Pancreas (tissue), 10 donors: ENCODE measurements at regions not wholly inside any gene's neighbourhood (a gene's known extent, or its start where the extent isn't known, plus 50 kb on each side); places are given as distances from the start of the nearest gene placed in this dataset.

Experiments used
- ATAC-seq, 4 donors: fragments of 200-7000 bp; cut with Tn5 transposase; one replicate each; pipeline versions ENCODE4 v1.8.0 to v1.9.1; 2020; ENCODE audit warnings: mild to moderate bottlenecking in 4 of 4, moderate library complexity in 4 of 4
- DNase-seq, 6 donors: peaks; one replicate each; pipeline ENCODE4 v3.0.0-alpha.2; 2020
- FAIRE-seq: peaks from 2 replicates; lab custom pipeline; 2012; peaks lifted over from hg19 to GRCh38; lab: Jason Lieb, UNC
- H3K27ac ChIP-seq, 4 donors: fragments of 200-600 bp; sonication (generic); 1 replicate in 3 of 4; 2 replicates in 1 of 4; pipeline versions ENCODE4 v1.5.0 to v1.8.0; 2020
- H3K27me3 ChIP-seq, 4 donors: fragments of 200-600 bp; one replicate each; pipeline ENCODE4 v1.8.0; 2021
- H3K36me3 ChIP-seq, 3 donors: fragments of 200-600 bp; sonication (generic) in 1 of 3; one replicate each; pipeline versions ENCODE4 v1.5.0 to v1.8.0; 2020 to 2021
- H3K4me1 ChIP-seq, 3 donors: fragments of 200-600 bp; one replicate each; pipeline ENCODE4 v1.8.0; 2021
- H3K4me3 ChIP-seq, 4 donors: fragments of 200-600 bp; sonication (generic) in 2 of 4; one replicate each; pipeline versions ENCODE4 v1.5.0 to v1.8.0; 2020 to 2021
- H3K9me3 ChIP-seq, 4 donors: fragments of 200-600 bp; one replicate each; pipeline ENCODE4 v1.8.0; 2021
- WGBS, 2 donors: extraction: QIAGEN DNeasy Blood & Tissue Kit; methylation state at CpG; one replicate each; pipeline ENCODE4 v1.1.7; 2013; 5-methylcytosine and 5-hydroxymethylcytosine counted together
- intact Hi-C, 3 donors: fragments of 100-400 bp; cut with DNase I; formaldehyde crosslinking; loops; one replicate each; pipeline versions ENCODE4 v1.11.1 to v1.14.2; 2022
- TF ChIP-seq, protein P1 (sequence below), 4 donors: fragments of 200-600 bp; sonication (generic) in 3 of 4; IDR thresholded peaks; one replicate each; pipeline versions ENCODE4 v1.5.0 to v1.8.0; 2021; ENCODE audit warnings: antibody characterized with exemption in 4 of 4
- donor health status: healthy with polysubstance abuse.
- donor health status: DM: no; HTN: no; CAD: no; lungs with moderate emphysema.
- donor health status: DM: no; HTN: no; CAD: no.
- donor health status: control.
- donor health status: control.
- donor health status: Bipolar disorder and iron deficiency.
- donor health status: DM: yes; HTN: yes; CAD: no.
- donor health status: DM: no; HTN: no; CAD: no.
- donor health status: DM: no; HTN: no; CAD: no.
- donor health status: DM: yes; HTN: yes; CAD: no.

DNA sequence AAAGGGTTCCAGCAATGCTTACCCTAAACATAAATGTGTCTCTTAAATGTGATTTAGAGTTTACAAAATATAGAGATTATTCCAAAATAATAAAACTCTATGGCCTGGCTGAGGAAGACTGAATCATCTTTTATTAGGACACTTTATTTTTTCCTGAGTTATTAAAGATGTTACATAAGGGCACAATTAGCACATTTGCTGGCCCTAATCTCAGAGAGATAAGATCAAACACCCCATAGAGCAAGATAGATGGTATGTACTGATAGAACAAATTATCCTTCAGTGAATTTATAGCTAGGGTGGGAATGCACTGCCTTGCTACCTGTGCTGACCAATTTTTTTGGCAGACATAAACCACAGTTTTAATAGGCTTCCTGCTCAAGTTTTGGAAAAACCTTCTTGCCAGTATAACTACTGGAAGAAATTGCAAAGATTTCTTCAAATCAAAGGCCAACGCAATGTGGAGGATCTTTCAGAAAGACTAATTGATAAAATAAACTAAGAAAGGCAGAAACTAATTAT is 367.1 kb upstream of the MPDZ start:
- DNase-seq (no peak), FAIRE-seq (no peak), ATAC-seq (no peak)
- intact Hi-C loops: no loop called here
- H3K9me3 ChIP-seq: no peaks in the 10 kb centered on the region
- no peaks in the 10 kb centered on the region for H3K4me1 ChIP-seq
- no peaks in the 10 kb centered on the region for H3K27me3 ChIP-seq
- H3K36me3 ChIP-seq: no peaks in the 10 kb centered on the region
- TF ChIP-seq, protein P1, sequence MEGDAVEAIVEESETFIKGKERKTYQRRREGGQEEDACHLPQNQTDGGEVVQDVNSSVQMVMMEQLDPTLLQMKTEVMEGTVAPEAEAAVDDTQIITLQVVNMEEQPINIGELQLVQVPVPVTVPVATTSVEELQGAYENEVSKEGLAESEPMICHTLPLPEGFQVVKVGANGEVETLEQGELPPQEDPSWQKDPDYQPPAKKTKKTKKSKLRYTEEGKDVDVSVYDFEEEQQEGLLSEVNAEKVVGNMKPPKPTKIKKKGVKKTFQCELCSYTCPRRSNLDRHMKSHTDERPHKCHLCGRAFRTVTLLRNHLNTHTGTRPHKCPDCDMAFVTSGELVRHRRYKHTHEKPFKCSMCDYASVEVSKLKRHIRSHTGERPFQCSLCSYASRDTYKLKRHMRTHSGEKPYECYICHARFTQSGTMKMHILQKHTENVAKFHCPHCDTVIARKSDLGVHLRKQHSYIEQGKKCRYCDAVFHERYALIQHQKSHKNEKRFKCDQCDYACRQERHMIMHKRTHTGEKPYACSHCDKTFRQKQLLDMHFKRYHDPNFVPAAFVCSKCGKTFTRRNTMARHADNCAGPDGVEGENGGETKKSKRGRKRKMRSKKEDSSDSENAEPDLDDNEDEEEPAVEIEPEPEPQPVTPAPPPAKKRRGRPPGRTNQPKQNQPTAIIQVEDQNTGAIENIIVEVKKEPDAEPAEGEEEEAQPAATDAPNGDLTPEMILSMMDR (IDR thresholded peaks at IDR 0.05): no peak
- H3K27ac ChIP-seq: no peak overlapping the region
- no peak overlapping the region for H3K4me3 ChIP-seq
- WGBS, 2 donors: 84% methylated on average over 1 of the region's 1 CpG

DNA sequence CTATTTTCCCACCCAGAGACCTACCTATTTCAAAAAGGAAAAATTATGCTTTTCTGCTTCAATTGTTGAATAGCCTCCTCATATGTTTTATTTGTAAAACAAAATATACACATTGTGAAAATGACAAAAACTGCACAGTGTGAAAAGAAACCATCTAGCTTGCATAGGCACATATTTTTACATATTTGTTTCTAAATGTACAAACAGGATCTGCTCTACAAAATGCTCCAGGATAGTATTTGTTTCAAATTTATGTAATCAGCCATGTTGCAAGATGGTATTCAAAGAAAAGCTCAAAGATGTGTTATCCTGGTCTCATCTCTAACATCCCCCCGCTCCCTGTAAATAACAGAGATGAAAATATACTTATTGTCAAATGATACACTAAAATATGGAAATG is 366.1 kb upstream of the MPDZ start:
- no peaks in the 10 kb centered on the region for H3K36me3 ChIP-seq
- no peaks in the 10 kb centered on the region for H3K4me1 ChIP-seq
- H3K4me3 ChIP-seq: no peak overlapping the region
- no peak for DNase-seq
- ATAC-seq: no peak
- no peak overlapping the region for H3K27ac ChIP-seq
- TF ChIP-seq, protein P1 (IDR thresholded peaks at IDR 0.05): no peak
- WGBS, 2 donors: 93 to 96% methylated on average over 1 of the region's 1 CpG
- no peaks in the 10 kb centered on the region for H3K27me3 ChIP-seq
- intact Hi-C loops: no loop called here
- no peaks in the 10 kb centered on the region for H3K9me3 ChIP-seq
- FAIRE-seq: no peak

- no peak for FAIRE-seq
- ATAC-seq: no peak
- Histone ChIP-seq H3K27me3 (no peaks in the 10 kb centered on the region), H3K9me3 (no peaks in the 10 kb centered on the region), H3K36me3 (no peaks in the 10 kb centered on the region), H3K27ac (no peak overlapping the region), H3K4me3 (no peak overlapping the region), H3K4me1 (no peaks in the 10 kb centered on the region)
- TF ChIP-seq, protein P1 (IDR thresholded peaks at IDR 0.05): no peak
- WGBS, 2 donors: 70 to 85% methylated on average over 1 of the region's 1 CpG
- DNase-seq: no peak
- intact Hi-C loops: no loop called here
Observed at GRCh38 chr9:13644675-13645074, 365.2 kb upstream of the MPDZ start.

GRCh38 chr9:13642646-13643045 is 363.2 kb upstream of the MPDZ start:
- H3K4me3 ChIP-seq: no peak overlapping the region
- H3K36me3 ChIP-seq: no peaks in the 10 kb centered on the region
- WGBS, 2 donors: 84 to 90% methylated on average over 2 of the region's 2 CpGs
- H3K27me3 ChIP-seq: no peaks in the 10 kb centered on the region
- H3K9me3 ChIP-seq: no peaks in the 10 kb centered on the region
- no peak overlapping the region for H3K27ac ChIP-seq
- ATAC-seq (no peak), DNase-seq (no peak), FAIRE-seq (no peak)
- intact Hi-C loops: no loop called here
- TF ChIP-seq, protein P1 (IDR thresholded peaks at IDR 0.05): no peak
- H3K4me1 ChIP-seq: no peaks in the 10 kb centered on the region

- H3K36me3 ChIP-seq: no peaks in the 10 kb centered on the region
- H3K27me3 ChIP-seq: no peaks in the 10 kb centered on the region
- ATAC-seq (no peak), DNase-seq (no peak), FAIRE-seq (no peak)
- WGBS, 2 donors: 91 to 97% methylated on average over 4 of the region's 4 CpGs
- no peak overlapping the region for H3K4me3 ChIP-seq
- H3K9me3 ChIP-seq: no peaks in the 10 kb centered on the region
- intact Hi-C loops: no loop called here
- H3K27ac ChIP-seq: no peak overlapping the region
- H3K4me1 ChIP-seq: no peaks in the 10 kb centered on the region
- TF ChIP-seq, protein P1 (IDR thresholded peaks at IDR 0.05): no peak
Observed at GRCh38 chr9:13629067-13629466, 349.6 kb upstream of the MPDZ start.
